Transverse colon (tissue), 4 donors: ENCODE measurements at regions not wholly inside any gene's neighbourhood (a gene's known extent, or its start where the extent isn't known, plus 50 kb on each side); places are given as distances from the start of the nearest gene placed in this dataset.

Experiments used
- EP300 ChIP-seq: sonication (generic); formaldehyde crosslinking; IDR thresholded peaks from one replicate; pipeline ENCODE4 v1.6.1; 2017; ENCODE audit warnings: antibody characterized with exemption, low read depth
- POLR2A ChIP-seq: fragments of 450-650 bp; IDR thresholded peaks from one replicate; pipeline ENCODE4 v1.6.1; 2016; ENCODE audit warnings: antibody characterized with exemption, mild to moderate bottlenecking, moderate library complexity
- POLR2AphosphoS5 ChIP-seq, 3 donors: sonication (generic); formaldehyde crosslinking; IDR thresholded peaks; one replicate each; pipeline ENCODE4 v1.6.1; 2016; ENCODE audit warnings: antibody characterized with exemption in 3 of 3
- TF ChIP-seq, protein P1 (sequence below), 5 experiments: fragments of 200-600 bp in 3 of 5; fragments of 450-650 bp in 2 of 5; sonication (generic) in 3 of 5; IDR thresholded peaks; 1 replicate in 2 of 5; 2 replicates in 3 of 5; pipeline ENCODE4 v1.5.1; 2016 to 2017; ENCODE audit warnings: antibody characterized with exemption in 5 of 5, inconsistent platforms in 3 of 5, mild to moderate bottlenecking in 2 of 5, moderate library complexity in 1 of 5

DNA sequence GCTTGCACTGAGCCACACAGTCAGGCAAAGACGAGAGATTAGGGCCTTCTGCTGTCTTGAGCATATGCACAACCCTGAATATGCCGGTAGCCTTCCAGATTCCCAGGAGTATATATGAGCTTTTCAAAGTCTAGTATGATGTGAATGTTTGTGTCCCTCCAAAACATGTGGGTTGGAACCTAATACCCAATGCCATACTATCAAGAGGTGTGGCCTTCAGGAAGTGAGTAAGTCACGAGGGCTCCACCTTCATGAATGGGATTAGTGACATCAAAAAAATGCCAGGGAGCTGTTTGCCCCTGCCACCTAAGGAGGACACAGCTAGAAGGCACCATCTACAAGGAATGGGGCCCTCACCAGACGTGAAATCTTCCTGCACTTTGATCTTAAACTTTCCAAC lies 105.2 kb downstream of the CH25H start:
- TF ChIP-seq, protein P1, sequence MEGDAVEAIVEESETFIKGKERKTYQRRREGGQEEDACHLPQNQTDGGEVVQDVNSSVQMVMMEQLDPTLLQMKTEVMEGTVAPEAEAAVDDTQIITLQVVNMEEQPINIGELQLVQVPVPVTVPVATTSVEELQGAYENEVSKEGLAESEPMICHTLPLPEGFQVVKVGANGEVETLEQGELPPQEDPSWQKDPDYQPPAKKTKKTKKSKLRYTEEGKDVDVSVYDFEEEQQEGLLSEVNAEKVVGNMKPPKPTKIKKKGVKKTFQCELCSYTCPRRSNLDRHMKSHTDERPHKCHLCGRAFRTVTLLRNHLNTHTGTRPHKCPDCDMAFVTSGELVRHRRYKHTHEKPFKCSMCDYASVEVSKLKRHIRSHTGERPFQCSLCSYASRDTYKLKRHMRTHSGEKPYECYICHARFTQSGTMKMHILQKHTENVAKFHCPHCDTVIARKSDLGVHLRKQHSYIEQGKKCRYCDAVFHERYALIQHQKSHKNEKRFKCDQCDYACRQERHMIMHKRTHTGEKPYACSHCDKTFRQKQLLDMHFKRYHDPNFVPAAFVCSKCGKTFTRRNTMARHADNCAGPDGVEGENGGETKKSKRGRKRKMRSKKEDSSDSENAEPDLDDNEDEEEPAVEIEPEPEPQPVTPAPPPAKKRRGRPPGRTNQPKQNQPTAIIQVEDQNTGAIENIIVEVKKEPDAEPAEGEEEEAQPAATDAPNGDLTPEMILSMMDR (IDR thresholded peaks at IDR 0.05): no peak
- TF ChIP-seq EP300 (no peak), POLR2A (no peak), POLR2AphosphoS5 (IDR thresholded peaks at IDR 0.05) (no peak)
